Neural cell (in vitro differentiated cells): ENCODE measurements at regions not wholly inside any gene's neighbourhood (a gene's known extent, or its start where the extent isn't known, plus 50 kb on each side); places are given as distances from the start of the nearest gene placed in this dataset.

Experiments used
- H2AFZ ChIP-seq: fragments of 200-600, 300-800 bp; sonication (generic), shearing (Covaris generic); 2 replicates; pipeline ENCODE4 v1.6.0; 2014; ENCODE audit warnings: low read depth, mild to moderate bottlenecking, antibody characterized with exemption, low read length, moderate library complexity
- H3F3A ChIP-seq: fragments of 200-600 bp; shearing (Covaris generic); 2 replicates; pipeline ENCODE4 v1.6.1; 2016; ENCODE audit warnings: mild to moderate bottlenecking, moderate library complexity, mixed read lengths, antibody characterized with exemption, low read length; ENCODE audit not compliant: insufficient read depth, poor library complexity, severe bottlenecking
- H3K27ac ChIP-seq: fragments of 200-600, 300-800 bp; sonication (generic), shearing (Covaris generic); 2 replicates; pipeline ENCODE4 v1.5.1; 2014; ENCODE audit warnings: mild to moderate bottlenecking, low read length, moderate library complexity
- H3K27me3 ChIP-seq: fragments of 300-800, 200-600 bp; sonication (generic), shearing (Covaris generic); 2 replicates; pipeline ENCODE4 v1.6.0; 2014; ENCODE audit warnings: mild to moderate bottlenecking, low read depth, low read length, moderate library complexity; ENCODE audit not compliant: insufficient read depth
- H3K36me3 ChIP-seq: fragments of 300-800, 200-600 bp; sonication (generic), shearing (Covaris generic); 2 replicates; pipeline ENCODE4 v1.5.1; 2014; ENCODE audit warnings: mild to moderate bottlenecking, antibody characterized with exemption, low read length, moderate library complexity; ENCODE audit not compliant: insufficient read depth
- H3K4me2 ChIP-seq: fragments of 300-800, 200-600 bp; sonication (generic), shearing (Covaris generic); 2 replicates; pipeline ENCODE4 v1.6.0; 2014; ENCODE audit warnings: mild to moderate bottlenecking, low read length
- H3K4me3 ChIP-seq: fragments of 300-800, 200-600 bp; sonication (generic), shearing (Covaris generic); 2 replicates; pipeline ENCODE4 v1.5.1; 2014; ENCODE audit warnings: mild to moderate bottlenecking, low read length, moderate library complexity
- H3K79me2 ChIP-seq: fragments of 200-600 bp; shearing (Covaris generic); replicated peaks from 2 replicates; pipeline ENCODE4 v1.6.0; 2014; ENCODE audit warnings: mild to moderate bottlenecking, low read length, moderate library complexity; ENCODE audit not compliant: insufficient read depth
- H3K9ac ChIP-seq: fragments of 300-800, 200-600 bp; sonication (generic), shearing (Covaris generic); 2 replicates; pipeline ENCODE4 v1.6.1; 2016; ENCODE audit warnings: mild to moderate bottlenecking, low read length, mixed read lengths
- H3K9me2 ChIP-seq: fragments of 200-600 bp; shearing (Covaris generic); 2 replicates; pipeline ENCODE4 v1.6.1; 2016; ENCODE audit warnings: mild to moderate bottlenecking, low read length, mixed read lengths; ENCODE audit not compliant: insufficient read depth
- H3K9me3 ChIP-seq: fragments of 200-600, 300-800 bp; sonication (generic), shearing (Covaris generic); 2 replicates; pipeline ENCODE4 v1.6.1; 2016; ENCODE audit warnings: mild to moderate bottlenecking, mixed run types, low read length, moderate library complexity, mixed read lengths
- H4K20me1 ChIP-seq: fragments of 200-600 bp; shearing (Covaris generic); 2 replicates; pipeline ENCODE4 v1.6.1; 2016; ENCODE audit warnings: mild to moderate bottlenecking, mixed run types; ENCODE audit not compliant: insufficient read depth
- EP300 ChIP-seq: fragments of 450-650 bp; conservative IDR thresholded peaks from 2 replicates; pipeline ENCODE4 v1.6.1; 2014; ENCODE audit warnings: antibody characterized with exemption, mild to moderate bottlenecking, moderate library complexity; ENCODE audit not compliant: poor library complexity, severe bottlenecking
- EZH2 ChIP-seq: fragments of 200-600, 300-800 bp; shearing (Covaris generic), sonication (generic); IDR thresholded peaks from 2 replicates; pipeline ENCODE4 v1.6.1; 2014; ENCODE audit warnings: antibody characterized with exemption, low read length, borderline replicate concordance, mild to moderate bottlenecking; ENCODE audit not compliant: insufficient read depth, poor library complexity, severe bottlenecking
- MXI1 ChIP-seq: fragments of 450-650 bp; conservative IDR thresholded peaks from 2 replicates; pipeline ENCODE4 v1.6.1; 2014; ENCODE audit warnings: antibody characterized with exemption, mild to moderate bottlenecking; ENCODE audit not compliant: poor library complexity, severe bottlenecking
- POLR2AphosphoS5 ChIP-seq: IDR thresholded peaks from 2 replicates; pipeline ENCODE4 v1.6.1; 2012
- RAD21 ChIP-seq: fragments of 450-650 bp; conservative IDR thresholded peaks from 2 replicates; pipeline ENCODE4 v1.6.1; 2014; ENCODE audit warnings: antibody characterized with exemption, mild to moderate bottlenecking, moderate library complexity
- SMC3 ChIP-seq: fragments of 450-650 bp; conservative IDR thresholded peaks from 2 replicates; pipeline ENCODE4 v1.6.1; 2014; ENCODE audit warnings: antibody characterized with exemption, mild to moderate bottlenecking, moderate library complexity; ENCODE audit not compliant: poor library complexity
- TAF1 ChIP-seq: IDR thresholded peaks from 2 replicates; pipeline ENCODE4 v1.6.1; 2012; ENCODE audit warnings: low read depth
- TF ChIP-seq, protein P1 (sequence below): fragments of 450-650 bp; IDR thresholded peaks from 2 replicates; pipeline ENCODE4 v1.5.1; 2014; ENCODE audit warnings: antibody characterized with exemption, mild to moderate bottlenecking, moderate library complexity; ENCODE audit not compliant: poor library complexity, severe bottlenecking
- TF ChIP-seq, protein P2 (sequence below): IDR thresholded peaks from 2 replicates; pipeline ENCODE4 v1.6.1; 2012; ENCODE audit warnings: borderline replicate concordance

DNA sequence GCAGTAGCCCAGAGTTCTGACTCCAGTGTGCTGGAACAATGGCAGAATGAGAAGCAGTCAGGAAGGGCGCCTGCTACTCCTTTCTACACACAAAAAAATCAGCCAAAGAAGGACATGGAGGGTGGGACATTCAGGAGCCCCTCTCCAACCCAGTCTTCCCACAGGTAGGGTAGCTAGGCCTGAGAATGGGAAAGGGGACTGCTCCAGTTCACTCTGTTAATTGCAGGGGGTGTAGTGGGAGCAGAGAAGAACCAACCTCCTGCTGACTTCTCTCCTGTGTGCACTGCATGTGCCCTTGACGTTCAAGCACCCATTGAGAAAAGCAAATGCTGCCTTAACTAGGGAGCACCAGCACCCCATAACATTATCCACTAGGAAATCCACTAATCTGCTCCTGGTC is 119.1 kb upstream of the IRX6 start:
- Histone ChIP-seq H3K79me2 (no peaks in the 10 kb centered on the region), H3K9me3 (no peaks in the 10 kb centered on the region), H3K9ac (no peak overlapping the region), H3K4me2 (no peak overlapping the region), H3K27ac (no peak overlapping the region), H2AFZ (no peak overlapping the region), H3F3A (no peaks in the 10 kb centered on the region), H4K20me1 (no peaks in the 10 kb centered on the region), H3K27me3 (no peaks in the 10 kb centered on the region), H3K36me3 (no peaks in the 10 kb centered on the region), H3K9me2 (no peaks in the 10 kb centered on the region), H3K4me3 (no peak overlapping the region)
- TF ChIP-seq SMC3, result no peak
- no peak for TF ChIP-seq MXI1
- no peak for TF ChIP-seq POLR2AphosphoS5
- no peak for TF ChIP-seq EP300
- TF ChIP-seq TAF1, result no peak
- TF ChIP-seq RAD21, result no peak
- no peak for TF ChIP-seq EZH2

DNA sequence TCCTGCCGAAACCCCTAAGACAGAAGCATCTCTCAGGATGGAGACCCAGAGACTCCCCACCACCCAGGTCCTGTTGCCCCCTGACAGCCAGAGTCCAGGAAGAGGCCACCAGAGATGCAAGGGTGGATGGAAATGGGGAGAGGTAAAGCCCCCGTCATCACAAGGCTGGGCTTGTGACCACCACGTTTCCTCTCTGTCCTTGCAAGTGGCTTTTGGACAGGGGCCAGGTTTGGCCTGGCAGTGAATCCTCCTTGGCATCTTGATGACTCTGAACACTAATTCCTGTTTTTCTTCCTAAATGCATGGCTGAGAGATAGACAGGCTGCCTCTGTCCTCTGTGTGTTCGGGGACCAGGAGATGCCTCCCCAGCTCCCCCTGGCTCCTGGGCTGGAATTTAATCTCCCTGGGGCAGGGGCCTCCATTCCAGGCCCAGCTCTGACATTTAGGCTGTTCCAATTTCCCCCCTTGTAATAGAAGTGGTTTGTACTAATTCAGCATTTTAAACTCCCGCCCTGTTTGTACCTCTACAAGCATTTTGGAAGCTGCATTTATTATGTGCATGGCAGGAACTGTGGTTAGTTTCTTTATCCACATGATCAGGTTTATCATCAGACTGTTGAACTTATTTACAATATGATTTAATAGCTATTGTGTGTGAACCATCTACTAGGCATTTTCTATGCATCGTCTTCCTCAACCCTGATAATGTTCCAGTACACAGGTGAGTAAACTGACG is 116.1 kb upstream of the IRX6 start:
- Histone ChIP-seq H3K4me3 (no peak overlapping the region), H3F3A (no peaks in the 10 kb centered on the region), H3K36me3 (no peaks in the 10 kb centered on the region), H4K20me1 (no peaks in the 10 kb centered on the region), H3K9me3 (no peaks in the 10 kb centered on the region), H3K9me2 (no peaks in the 10 kb centered on the region), H3K79me2 (no peaks in the 10 kb centered on the region), H3K9ac (no peak overlapping the region), H3K27me3 (no peaks in the 10 kb centered on the region), H3K4me2 (no peak overlapping the region), H3K27ac (no peak overlapping the region), H2AFZ (no peak overlapping the region)
- no peak for TF ChIP-seq RAD21
- TF ChIP-seq, protein P1, sequence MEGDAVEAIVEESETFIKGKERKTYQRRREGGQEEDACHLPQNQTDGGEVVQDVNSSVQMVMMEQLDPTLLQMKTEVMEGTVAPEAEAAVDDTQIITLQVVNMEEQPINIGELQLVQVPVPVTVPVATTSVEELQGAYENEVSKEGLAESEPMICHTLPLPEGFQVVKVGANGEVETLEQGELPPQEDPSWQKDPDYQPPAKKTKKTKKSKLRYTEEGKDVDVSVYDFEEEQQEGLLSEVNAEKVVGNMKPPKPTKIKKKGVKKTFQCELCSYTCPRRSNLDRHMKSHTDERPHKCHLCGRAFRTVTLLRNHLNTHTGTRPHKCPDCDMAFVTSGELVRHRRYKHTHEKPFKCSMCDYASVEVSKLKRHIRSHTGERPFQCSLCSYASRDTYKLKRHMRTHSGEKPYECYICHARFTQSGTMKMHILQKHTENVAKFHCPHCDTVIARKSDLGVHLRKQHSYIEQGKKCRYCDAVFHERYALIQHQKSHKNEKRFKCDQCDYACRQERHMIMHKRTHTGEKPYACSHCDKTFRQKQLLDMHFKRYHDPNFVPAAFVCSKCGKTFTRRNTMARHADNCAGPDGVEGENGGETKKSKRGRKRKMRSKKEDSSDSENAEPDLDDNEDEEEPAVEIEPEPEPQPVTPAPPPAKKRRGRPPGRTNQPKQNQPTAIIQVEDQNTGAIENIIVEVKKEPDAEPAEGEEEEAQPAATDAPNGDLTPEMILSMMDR, result no peak

DNA sequence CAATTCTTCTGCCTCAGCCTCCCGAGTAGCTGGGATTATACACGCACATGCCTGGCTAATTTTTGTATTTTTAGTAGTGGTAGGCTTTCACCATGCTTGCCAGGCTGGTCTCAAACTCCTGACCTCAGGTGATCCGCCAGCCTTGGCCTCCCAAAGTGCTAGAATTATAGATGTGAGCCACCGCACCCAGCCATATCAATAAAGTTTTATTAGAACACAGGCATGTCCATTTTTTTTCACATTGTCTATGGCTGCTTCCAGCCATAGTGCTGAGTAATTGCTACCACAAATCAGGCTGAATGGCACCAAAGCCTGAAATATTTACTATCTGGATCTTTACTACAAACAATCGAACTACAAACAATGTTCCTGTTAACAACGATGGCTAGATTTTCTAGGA is 114.4 kb upstream of the IRX6 start:
- Histone ChIP-seq H3K9me2 (no peaks in the 10 kb centered on the region), H3K9me3 (no peaks in the 10 kb centered on the region)

More for the DNA sequence above, 114.4 kb upstream of the IRX6 start:
- no peak overlapping the region for H3K4me2 ChIP-seq
- H3K9ac ChIP-seq, result no peak overlapping the region
- H3K27me3 ChIP-seq, result no peaks in the 10 kb centered on the region
- H3K79me2 ChIP-seq, result no peaks in the 10 kb centered on the region
- H3K4me3 ChIP-seq, result no peak overlapping the region
- no peak overlapping the region for H2AFZ ChIP-seq
- no peak for TF ChIP-seq EZH2
- TF ChIP-seq, protein P2, sequence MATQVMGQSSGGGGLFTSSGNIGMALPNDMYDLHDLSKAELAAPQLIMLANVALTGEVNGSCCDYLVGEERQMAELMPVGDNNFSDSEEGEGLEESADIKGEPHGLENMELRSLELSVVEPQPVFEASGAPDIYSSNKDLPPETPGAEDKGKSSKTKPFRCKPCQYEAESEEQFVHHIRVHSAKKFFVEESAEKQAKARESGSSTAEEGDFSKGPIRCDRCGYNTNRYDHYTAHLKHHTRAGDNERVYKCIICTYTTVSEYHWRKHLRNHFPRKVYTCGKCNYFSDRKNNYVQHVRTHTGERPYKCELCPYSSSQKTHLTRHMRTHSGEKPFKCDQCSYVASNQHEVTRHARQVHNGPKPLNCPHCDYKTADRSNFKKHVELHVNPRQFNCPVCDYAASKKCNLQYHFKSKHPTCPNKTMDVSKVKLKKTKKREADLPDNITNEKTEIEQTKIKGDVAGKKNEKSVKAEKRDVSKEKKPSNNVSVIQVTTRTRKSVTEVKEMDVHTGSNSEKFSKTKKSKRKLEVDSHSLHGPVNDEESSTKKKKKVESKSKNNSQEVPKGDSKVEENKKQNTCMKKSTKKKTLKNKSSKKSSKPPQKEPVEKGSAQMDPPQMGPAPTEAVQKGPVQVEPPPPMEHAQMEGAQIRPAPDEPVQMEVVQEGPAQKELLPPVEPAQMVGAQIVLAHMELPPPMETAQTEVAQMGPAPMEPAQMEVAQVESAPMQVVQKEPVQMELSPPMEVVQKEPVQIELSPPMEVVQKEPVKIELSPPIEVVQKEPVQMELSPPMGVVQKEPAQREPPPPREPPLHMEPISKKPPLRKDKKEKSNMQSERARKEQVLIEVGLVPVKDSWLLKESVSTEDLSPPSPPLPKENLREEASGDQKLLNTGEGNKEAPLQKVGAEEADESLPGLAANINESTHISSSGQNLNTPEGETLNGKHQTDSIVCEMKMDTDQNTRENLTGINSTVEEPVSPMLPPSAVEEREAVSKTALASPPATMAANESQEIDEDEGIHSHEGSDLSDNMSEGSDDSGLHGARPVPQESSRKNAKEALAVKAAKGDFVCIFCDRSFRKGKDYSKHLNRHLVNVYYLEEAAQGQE, result no peak
- TF ChIP-seq, protein P1, result no peak
- TF ChIP-seq TAF1, result no peak
- no peaks in the 10 kb centered on the region for H3K36me3 ChIP-seq
- no peaks in the 10 kb centered on the region for H3F3A ChIP-seq
- H3K27ac ChIP-seq, result no peak overlapping the region
- H4K20me1 ChIP-seq, result no peaks in the 10 kb centered on the region
